AG04449 (cell line): ENCODE measurements at regions not wholly inside any gene's neighbourhood (a gene's known extent, or its start where the extent isn't known, plus 50 kb on each side); places are given as distances from the start of the nearest gene placed in this dataset.

Experiments
- CTCF ChIA-PET: fragments of 350-600 bp; formaldehyde crosslinking; extraction: SDS; loops from one replicate; lab custom pipeline; 2021; ENCODE audit warnings: antibody characterized with exemption; lab: Yijun Ruan, JAX
- POLR2A ChIA-PET: fragments of 400-600, 350-600 bp; formaldehyde crosslinking; extraction: SDS; loops from one replicate; lab custom pipeline; 2020; ENCODE audit warnings: antibody characterized with exemption, inconsistent platforms; lab: Yijun Ruan, JAX
- DNase-seq: peaks from one replicate; pipeline ENCODE4 v3.0.0-alpha.2; 2010; ENCODE audit warnings: low read depth, low spot score
- H3K4me3 ChIP-seq: 2 replicates; pipeline ENCODE4 v1.5.1; 2011; ENCODE audit warnings: low read depth, mild to moderate bottlenecking, control low read depth, low read length
- CTCF ChIP-seq: IDR thresholded peaks from one replicate; pipeline ENCODE4 v1.5.1; 2011; ENCODE audit warnings: mild to moderate bottlenecking, moderate library complexity, low read length, control low read depth, inconsistent platforms; ENCODE audit not compliant: insufficient read depth; ENCODE audit errors: missing control alignments

- ChIA-PET POLR2A (no interaction called here), CTCF (no interaction called here)
- H3K4me3 ChIP-seq, result no peak overlapping the region
- no peak for DNase-seq
- TF ChIP-seq CTCF, result no peak
Observed at GRCh38 chr18:41499345-41499744, 455.7 kb upstream of the PIK3C3 start.

- CTCF ChIA-PET, result no interaction called here
- no peak for DNase-seq
- no peak for TF ChIP-seq CTCF
- no peak overlapping the region for H3K4me3 ChIP-seq
- POLR2A ChIA-PET, result no interaction called here
Observed at GRCh38 chr18:41490861-41491260, 464.2 kb upstream of the PIK3C3 start.

GRCh38 chr18:41486575-41486974, 468.5 kb upstream of the PIK3C3 start:
- CTCF ChIA-PET, result no interaction called here
- H3K4me3 ChIP-seq, result no peak overlapping the region
- POLR2A ChIA-PET, result no interaction called here
- no peak for TF ChIP-seq CTCF
- DNase-seq, result no peak

GRCh38 chr18:41484069-41484468, 471.0 kb upstream of the PIK3C3 start:
- ChIA-PET CTCF (no interaction called here), POLR2A (no interaction called here)
- no peak overlapping the region for H3K4me3 ChIP-seq
- no peak for TF ChIP-seq CTCF
- DNase-seq, result no peak

GRCh38 chr18:41482501-41482900, 472.5 kb upstream of the PIK3C3 start:
- TF ChIP-seq CTCF, result no peak
- CTCF ChIA-PET, result no interaction called here
- no peak overlapping the region for H3K4me3 ChIP-seq
- DNase-seq, result no peak
- POLR2A ChIA-PET, result no interaction called here

- no peak overlapping the region for H3K4me3 ChIP-seq
- ChIA-PET CTCF (no interaction called here), POLR2A (no interaction called here)
- no peak for TF ChIP-seq CTCF
- DNase-seq, result no peak
Observed at GRCh38 chr18:41466436-41467160, 488.4 kb upstream of the PIK3C3 start.
